ENCODE measurements at regions not wholly inside any gene's neighbourhood (a gene's known extent, or its start where the extent isn't known, plus 50 kb on each side); places are given as distances from the start of the nearest gene placed in this dataset.
"Not testable (repeated sequence)": the region's sequence is repeated elsewhere in the genome, so short reads cannot be mapped to it uniquely, and the experiment has no call there.

- in situ Hi-C loops (cut with HindIII; ENCODE audit: low pct_unique_long_range_greater_than_20kb, low sequenced_read_pairs) = no loop called here
- no peak for DNase-seq (ENCODE audit: low read depth in 1 of 2, low spot score in 1 of 2)
- TF ChIP-seq JUND (IDR thresholded peaks at IDR 0.05; ENCODE audit: low read depth) = no peak
Observed at GRCh38 chr16:86244158-86244557, 266.2 kb upstream of the FOXF1 start.

- no peak for DNase-seq (ENCODE audit: low read depth in 1 of 2, low spot score in 1 of 2)
- in situ Hi-C loops (cut with HindIII; ENCODE audit: low pct_unique_long_range_greater_than_20kb, low sequenced_read_pairs) = no loop called here
- TF ChIP-seq JUND (IDR thresholded peaks at IDR 0.05; ENCODE audit: low read depth) = no peak
Observed at GRCh38 chr16:86244936-86245335, 265.4 kb upstream of the FOXF1 start.

- no peak for TF ChIP-seq JUND (IDR thresholded peaks at IDR 0.05; ENCODE audit: low read depth)
- no peak for DNase-seq (ENCODE audit: low read depth in 1 of 2, low spot score in 1 of 2)
- in situ Hi-C loops (cut with HindIII; ENCODE audit: low pct_unique_long_range_greater_than_20kb, low sequenced_read_pairs) = no loop called here
Observed at GRCh38 chr16:86245351-86245750, 265.0 kb upstream of the FOXF1 start.

- in situ Hi-C loops (cut with HindIII; ENCODE audit: low pct_unique_long_range_greater_than_20kb, low sequenced_read_pairs) = no loop called here
- TF ChIP-seq JUND (IDR thresholded peaks at IDR 0.05; ENCODE audit: low read depth) = no peak
- no peak for DNase-seq (ENCODE audit: low read depth in 1 of 2, low spot score in 1 of 2)
Observed at GRCh38 chr16:86245895-86246294, 264.4 kb upstream of the FOXF1 start.

GRCh38 chr16:86248310-86248905, 261.9 kb upstream of the FOXF1 start:
- DNase-seq (ENCODE audit: low read depth in 1 of 2, low spot score in 1 of 2) = no peak
- no peak for TF ChIP-seq JUND (IDR thresholded peaks at IDR 0.05; ENCODE audit: low read depth)
- in situ Hi-C loops (cut with HindIII; ENCODE audit: low pct_unique_long_range_greater_than_20kb, low sequenced_read_pairs) = no loop called here

- in situ Hi-C loops (cut with HindIII; ENCODE audit: low pct_unique_long_range_greater_than_20kb, low sequenced_read_pairs) = no loop called here
- DNase-seq (ENCODE audit: low read depth in 1 of 2, low spot score in 1 of 2) = no peak
- TF ChIP-seq JUND (IDR thresholded peaks at IDR 0.05; ENCODE audit: low read depth) = no peak
Observed at GRCh38 chr16:86249631-86250030, 260.7 kb upstream of the FOXF1 start.

GRCh38 chr16:86251682-86252081, 258.6 kb upstream of the FOXF1 start:
- in situ Hi-C loops (cut with HindIII; ENCODE audit: low pct_unique_long_range_greater_than_20kb, low sequenced_read_pairs) = no loop called here
- no peak for DNase-seq (ENCODE audit: low read depth in 1 of 2, low spot score in 1 of 2)
- no peak for TF ChIP-seq JUND (IDR thresholded peaks at IDR 0.05; ENCODE audit: low read depth)

GRCh38 chr16:86252596-86252995, 257.7 kb upstream of the FOXF1 start:
- peak in 1 of 2 experiments; percentile 79 for DNase-seq (ENCODE audit: low read depth in 1 of 2, low spot score in 1 of 2)
- TF ChIP-seq JUND (IDR thresholded peaks at IDR 0.05; ENCODE audit: low read depth) = no peak
- in situ Hi-C loops (cut with HindIII; ENCODE audit: low pct_unique_long_range_greater_than_20kb, low sequenced_read_pairs) = no loop called here

GRCh38 chr16:86255966-86256365, 254.4 kb upstream of the FOXF1 start:
- no peak for TF ChIP-seq JUND (IDR thresholded peaks at IDR 0.05; ENCODE audit: low read depth)

GRCh38 chr16:86256995-86257394, 253.3 kb upstream of the FOXF1 start:
- in situ Hi-C loops (cut with HindIII; ENCODE audit: low pct_unique_long_range_greater_than_20kb, low sequenced_read_pairs) = no loop called here
- TF ChIP-seq JUND (IDR thresholded peaks at IDR 0.05; ENCODE audit: low read depth) = no peak

More at GRCh38 chr16:86255966-86256365, 254.4 kb upstream of the FOXF1 start:
- no peak for DNase-seq (ENCODE audit: low read depth in 1 of 2, low spot score in 1 of 2)
- in situ Hi-C loops (cut with HindIII; ENCODE audit: low pct_unique_long_range_greater_than_20kb, low sequenced_read_pairs) = no loop called here

GRCh38 chr16:86257546-86257945, 252.8 kb upstream of the FOXF1 start:
- no peak for TF ChIP-seq JUND (IDR thresholded peaks at IDR 0.05; ENCODE audit: low read depth)
- DNase-seq (ENCODE audit: low read depth in 1 of 2, low spot score in 1 of 2) = no peak
- in situ Hi-C loops (cut with HindIII; ENCODE audit: low pct_unique_long_range_greater_than_20kb, low sequenced_read_pairs) = no loop called here

More at GRCh38 chr16:86256995-86257394, 253.3 kb upstream of the FOXF1 start:
- no peak for DNase-seq (ENCODE audit: low read depth in 1 of 2, low spot score in 1 of 2)

- TF ChIP-seq JUND (IDR thresholded peaks at IDR 0.05; ENCODE audit: low read depth) = no peak
- in situ Hi-C loops (cut with HindIII; ENCODE audit: low pct_unique_long_range_greater_than_20kb, low sequenced_read_pairs) = no loop called here
- no peak for DNase-seq (ENCODE audit: low read depth in 1 of 2, low spot score in 1 of 2)
Observed at GRCh38 chr16:86258713-86259112, 251.6 kb upstream of the FOXF1 start.

- no peak for TF ChIP-seq JUND (IDR thresholded peaks at IDR 0.05; ENCODE audit: low read depth)
- no peak for DNase-seq (ENCODE audit: low read depth in 1 of 2, low spot score in 1 of 2)
- in situ Hi-C loops (cut with HindIII; ENCODE audit: low pct_unique_long_range_greater_than_20kb, low sequenced_read_pairs) = no loop called here
Observed at GRCh38 chr16:86259499-86259898, 250.8 kb upstream of the FOXF1 start.

- DNase-seq (ENCODE audit: low read depth in 1 of 2, low spot score in 1 of 2) = peak; percentile 57 to 85
- no peak for TF ChIP-seq JUND (IDR thresholded peaks at IDR 0.05; ENCODE audit: low read depth)
- in situ Hi-C loops (cut with HindIII; ENCODE audit: low pct_unique_long_range_greater_than_20kb, low sequenced_read_pairs) = no loop called here
Observed at GRCh38 chr16:86261379-86261778, 248.9 kb upstream of the FOXF1 start.

GRCh38 chr16:86267657-86268056, 242.7 kb upstream of the FOXF1 start:
- in situ Hi-C loops (cut with HindIII; ENCODE audit: low pct_unique_long_range_greater_than_20kb, low sequenced_read_pairs); DNase-seq (ENCODE audit: low read depth in 1 of 2, low spot score in 1 of 2): not testable (repeated sequence)
